ENCODE measurements at regions not wholly inside any gene's neighbourhood (a gene's known extent, or its start where the extent isn't known, plus 50 kb on each side); places are given as distances from the start of the nearest gene placed in this dataset.
A peak's percentile ranks its signal among the peaks of the same experiment; 100 is the strongest.
"Not testable (repeated sequence)": the region's sequence is repeated elsewhere in the genome, so short reads cannot be mapped to it uniquely, and the experiment has no call there.

DNA sequence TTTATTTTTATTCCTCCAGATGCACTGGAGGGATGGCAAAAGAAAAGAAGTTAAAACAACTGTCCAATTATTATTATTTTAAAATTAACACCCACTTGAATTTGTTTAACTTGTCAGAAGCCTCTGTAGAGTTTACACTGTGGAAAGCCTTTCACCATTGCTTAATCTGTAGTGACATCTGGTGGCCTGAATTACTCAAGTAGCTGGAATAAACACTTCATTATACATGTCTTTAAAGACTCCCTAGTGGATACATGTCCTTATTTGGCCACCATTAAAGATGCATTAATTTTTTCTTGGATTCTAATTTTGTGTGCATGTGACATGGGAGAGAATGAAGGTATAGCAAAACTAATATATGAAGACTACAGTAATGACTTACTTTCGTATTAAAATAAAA, 1496.5 kb downstream of the FAM181B start:
- DNase-seq = peak; percentile 23

DNA sequence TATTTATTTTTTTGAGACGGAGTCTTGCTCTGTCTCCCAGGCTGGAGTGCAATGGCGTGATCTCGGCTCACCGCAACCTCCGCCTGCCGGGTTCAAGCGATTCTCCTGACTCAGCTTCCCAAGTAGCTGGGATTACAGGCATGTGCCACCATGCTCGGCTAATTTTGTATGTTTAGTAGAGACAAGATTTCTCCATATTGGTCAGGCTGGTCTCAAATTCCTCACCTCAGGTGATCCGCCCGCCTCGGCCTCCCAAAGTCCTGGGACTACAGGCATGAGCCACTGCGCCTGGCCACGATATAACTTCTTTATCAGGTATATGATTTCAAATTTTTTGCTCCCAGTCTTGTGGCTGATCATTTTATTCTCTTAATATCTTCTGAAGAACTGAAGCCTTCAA, 1506.3 kb downstream of the FAM181B start:
- DNase-seq = not testable (repeated sequence)

- no peak for DNase-seq
Observed at GRCh38 chr11:81224396-81224795, 1509.3 kb downstream of the FAM181B start.

DNA sequence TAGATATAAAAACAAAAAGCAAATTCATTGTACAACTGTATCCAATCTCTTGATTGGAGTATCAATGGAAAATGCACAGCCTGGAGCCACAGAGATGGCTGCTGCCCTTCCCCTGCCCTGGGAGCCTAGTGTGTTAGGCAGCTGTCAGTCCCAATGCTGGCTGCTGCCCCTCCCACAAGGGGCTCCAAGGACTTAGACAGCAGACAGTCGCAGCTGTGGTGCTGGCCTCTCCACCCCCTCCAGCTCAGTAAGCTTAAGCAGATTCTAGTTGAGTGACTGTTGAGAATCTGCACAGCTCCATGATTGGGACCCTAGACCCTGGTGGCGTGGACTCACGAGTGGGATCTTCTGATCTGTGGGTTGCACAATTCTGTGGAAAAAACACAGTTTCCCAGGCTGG, 1511.2 kb downstream of the FAM181B start:
- no peak for DNase-seq

GRCh38 chr11:81220146-81220895, 1513.3 kb downstream of the FAM181B start:
- no peak for DNase-seq

DNA sequence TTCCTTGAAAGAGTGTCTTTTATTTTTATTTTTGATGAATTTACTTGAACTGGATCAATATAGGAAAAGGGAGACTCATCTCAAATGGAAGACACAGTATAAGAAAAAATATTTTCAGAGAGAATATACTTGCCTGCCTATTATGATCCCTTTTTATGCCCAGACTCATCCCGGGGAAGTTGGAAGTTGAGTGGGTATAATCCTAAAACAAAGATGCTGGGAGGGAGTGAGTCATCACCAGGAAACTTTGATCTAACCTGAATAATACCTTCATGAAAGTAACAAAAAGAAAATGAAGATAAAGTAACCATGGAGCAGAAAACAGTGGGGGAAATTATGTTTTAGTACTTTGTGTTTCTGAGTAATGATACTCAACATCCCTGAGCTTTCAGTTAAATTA, 1514.0 kb downstream of the FAM181B start:
- no peak for DNase-seq

- no peak for DNase-seq
Observed at GRCh38 chr11:81218440-81218839, 1515.2 kb downstream of the FAM181B start.

DNA sequence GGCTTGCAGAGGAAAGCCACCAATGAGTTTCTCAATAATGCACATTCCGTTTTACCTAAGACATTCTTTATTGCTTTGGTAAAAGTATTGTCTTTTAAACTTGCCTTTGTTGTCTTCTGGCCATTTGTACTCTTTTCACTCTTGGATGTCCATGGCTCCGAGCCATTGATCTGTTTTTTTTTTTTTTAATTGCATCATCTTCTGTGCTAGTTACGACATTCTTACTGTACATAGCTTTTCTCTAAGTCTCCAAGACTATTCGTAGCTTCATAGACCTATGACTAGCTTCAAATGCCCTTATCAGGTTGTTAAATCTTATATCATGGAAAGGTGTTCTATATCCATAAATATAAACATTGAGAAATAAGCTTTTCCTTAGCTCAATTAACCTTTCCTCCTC, 1522.6 kb downstream of the FAM181B start:
- DNase-seq = no peak

GRCh38 chr11:81207421-81208054, 1526.1 kb downstream of the FAM181B start:
- no peak for DNase-seq

GRCh38 chr11:81203876-81204275, 1529.8 kb downstream of the FAM181B start:
- DNase-seq = no peak

DNA sequence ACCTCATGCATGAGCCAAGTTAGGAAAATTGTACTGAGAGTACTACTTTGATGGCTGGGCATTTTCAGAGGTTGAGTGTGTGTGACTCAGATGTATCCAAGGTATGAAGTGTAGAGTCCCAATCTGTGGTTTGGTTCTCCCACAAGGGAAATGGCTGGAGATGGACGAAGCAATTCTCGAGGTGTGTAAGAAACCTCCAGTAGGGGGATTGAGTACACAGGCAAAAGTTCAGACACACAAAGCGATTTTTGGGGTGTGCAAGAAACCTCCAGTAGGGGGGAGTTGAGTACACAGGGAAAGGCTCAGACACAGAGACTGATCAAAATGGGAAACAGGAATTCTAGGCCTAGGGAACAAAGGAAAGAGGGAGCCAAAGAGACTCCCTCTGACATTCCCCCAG, 1536.3 kb downstream of the FAM181B start:
- no peak for DNase-seq

DNA sequence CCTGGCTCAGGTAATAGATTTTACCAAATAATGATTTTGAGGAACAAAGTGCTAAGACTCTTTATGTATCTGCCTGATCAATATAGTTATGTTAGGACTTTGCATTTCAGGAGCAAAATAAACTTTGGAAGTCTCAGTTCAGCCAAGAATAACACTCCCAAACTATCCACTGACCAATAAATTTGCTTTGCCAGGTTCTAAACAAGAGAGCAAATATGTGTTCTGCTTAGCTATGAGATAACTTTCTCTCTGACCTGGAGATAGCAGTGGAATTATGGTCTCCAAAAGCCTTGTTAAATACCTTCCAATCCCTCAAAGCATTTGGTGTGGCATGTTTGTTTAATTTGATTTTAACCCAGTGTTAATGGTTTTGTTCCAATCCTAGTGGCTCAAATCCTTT, 1541.1 kb downstream of the FAM181B start:
- no peak for DNase-seq

DNA sequence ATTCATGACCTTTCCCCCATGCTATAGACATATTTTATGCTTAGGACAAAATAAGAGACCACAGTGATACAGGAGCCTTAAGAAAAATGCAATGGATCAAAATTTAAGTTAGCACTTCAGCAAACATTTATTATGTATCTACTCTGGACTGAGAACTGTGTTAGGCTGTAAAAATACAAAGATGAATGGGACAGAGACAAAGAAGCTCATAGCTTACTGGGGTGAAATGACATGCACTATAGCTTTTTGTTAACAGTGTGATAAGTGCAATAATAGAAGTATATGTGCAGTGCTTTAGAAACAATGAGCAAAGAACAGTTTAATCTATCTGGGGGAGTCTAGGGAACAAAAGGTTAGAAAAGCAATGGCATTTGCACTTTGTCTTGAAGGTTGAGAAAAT, 1543.1 kb downstream of the FAM181B start:
- DNase-seq = no peak

GRCh38 chr11:81187033-81187432, 1546.6 kb downstream of the FAM181B start:
- not testable (repeated sequence) for DNase-seq

DNA sequence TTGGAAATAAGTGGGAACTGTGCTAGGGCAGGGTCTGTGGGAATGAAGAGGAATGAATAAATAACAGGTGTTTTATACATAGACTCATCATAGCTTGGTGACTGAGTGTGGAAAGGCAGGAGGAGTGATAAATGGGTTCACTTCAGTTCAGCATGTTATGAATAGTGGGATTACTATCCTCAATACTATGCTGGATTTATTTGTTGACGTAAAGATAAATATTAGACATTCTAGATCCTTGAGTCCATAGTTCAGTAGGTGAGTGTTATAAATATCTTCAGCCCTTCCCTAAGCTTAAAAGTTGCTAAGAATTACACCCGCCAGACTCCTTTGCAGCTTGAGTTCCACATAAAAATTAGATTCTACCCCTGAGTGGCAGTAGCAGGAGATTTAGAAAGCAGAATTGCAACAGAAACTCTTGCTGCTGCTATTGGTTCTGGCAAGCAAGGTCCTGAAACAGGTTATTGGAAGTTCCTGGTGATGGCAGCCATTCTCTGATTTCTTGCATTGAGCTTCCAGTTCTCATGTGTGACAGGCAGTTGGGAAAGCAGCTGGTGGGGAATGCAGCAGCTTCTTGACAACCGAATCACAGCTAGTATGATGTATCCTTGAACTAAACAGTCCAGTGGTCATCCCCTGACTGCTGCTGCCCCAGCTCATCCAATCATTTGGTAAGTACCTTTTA, 1558.9 kb downstream of the FAM181B start:
- no peak for DNase-seq

DNA sequence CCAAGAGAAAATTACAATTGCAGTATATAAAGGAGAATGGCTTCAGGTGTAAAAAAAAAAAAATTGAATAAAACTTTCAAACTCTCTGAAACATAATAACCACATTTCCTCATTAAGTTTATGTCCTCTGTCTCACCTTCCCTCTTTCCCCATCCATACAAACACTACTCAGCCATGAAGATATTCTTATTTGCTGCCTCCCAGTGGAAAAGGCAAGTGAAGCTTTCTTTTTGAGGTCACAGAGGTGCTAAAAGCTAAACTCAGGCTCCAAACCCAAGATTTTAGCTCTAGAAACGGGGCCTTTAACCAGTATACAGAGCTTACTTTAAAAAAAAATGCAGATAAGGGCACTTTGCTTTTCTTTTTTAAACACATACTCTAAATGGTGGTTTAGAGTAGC, 1568.5 kb downstream of the FAM181B start:
- no peak for DNase-seq

- DNase-seq = no peak
Observed at GRCh38 chr11:81159900-81160299, 1573.8 kb downstream of the FAM181B start.

- no peak for DNase-seq
Observed at GRCh38 chr11:81135570-81135969, 1598.1 kb downstream of the FAM181B start.

DNA sequence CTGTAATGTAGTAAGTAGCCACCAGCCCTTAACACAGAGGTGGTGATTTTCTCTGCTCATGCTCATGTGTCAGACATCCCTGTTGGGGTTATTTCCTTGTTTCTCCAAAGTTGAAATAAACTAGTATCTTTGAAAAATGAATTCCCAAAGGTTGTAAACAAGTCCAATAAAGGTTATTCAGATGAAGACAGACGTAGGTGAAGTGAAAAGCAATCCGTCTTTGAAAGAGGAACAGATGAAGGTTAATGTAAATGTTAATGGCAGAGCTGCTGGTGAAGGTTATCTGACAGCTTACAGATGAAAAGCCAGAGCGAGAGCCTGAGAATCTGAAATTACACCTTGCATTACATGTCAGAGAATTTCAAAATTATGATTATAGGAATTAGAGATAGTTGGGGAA, 1604.0 kb downstream of the FAM181B start:
- no peak for DNase-seq

DNA sequence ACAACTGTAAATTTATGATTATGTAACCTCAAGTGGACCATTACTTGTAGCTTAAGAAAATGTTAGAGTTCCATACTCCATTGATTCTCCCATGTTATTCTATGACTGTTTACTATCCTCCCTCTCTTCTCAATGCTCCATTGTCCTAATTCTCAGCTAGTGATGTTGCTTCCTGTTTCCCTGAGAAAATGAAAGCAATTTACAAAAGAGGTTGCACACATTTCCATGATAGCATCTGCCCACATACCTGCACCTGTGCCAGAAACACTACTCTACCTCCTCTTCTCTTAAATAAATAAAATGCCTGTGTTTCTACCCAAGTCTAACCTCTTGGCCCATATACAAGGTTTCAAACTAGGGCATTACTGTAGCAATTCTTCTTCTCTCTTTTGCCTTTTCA, 1620.9 kb downstream of the FAM181B start:
- no peak for DNase-seq

GRCh38 chr11:81104051-81104450, 1629.6 kb downstream of the FAM181B start:
- DNase-seq = no peak

GRCh38 chr11:81098471-81098870, 1635.2 kb downstream of the FAM181B start:
- no peak for DNase-seq

DNA sequence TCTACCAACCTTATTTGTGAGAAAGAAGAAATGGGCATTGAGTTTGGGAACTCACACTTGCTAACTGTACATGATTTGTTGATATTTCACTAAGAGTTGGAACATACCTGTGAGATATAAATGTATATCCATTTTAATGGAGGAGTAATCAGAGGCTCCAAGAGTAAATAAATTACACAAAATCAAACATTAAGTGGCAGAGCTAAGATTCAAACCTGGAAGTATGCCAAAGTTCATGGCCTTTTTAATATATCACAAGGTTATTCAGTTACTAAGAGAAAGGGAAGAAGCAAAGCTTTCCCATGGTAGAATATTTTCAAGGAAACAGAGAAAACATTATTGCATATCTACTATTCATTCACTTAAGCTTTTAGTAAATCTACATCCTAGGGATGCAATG, 1641.1 kb downstream of the FAM181B start:
- no peak for DNase-seq

GRCh38 chr11:81089242-81089641, 1644.4 kb downstream of the FAM181B start:
- no peak for DNase-seq
